ENCODE measurements at regions not wholly inside any gene's neighbourhood (a gene's known extent, or its start where the extent isn't known, plus 50 kb on each side); places are given as distances from the start of the nearest gene placed in this dataset.

GRCh38 chr22:25382762-25383161, 163.3 kb downstream of the CRYBB2 start:
- Histone ChIP-seq H3K79me2 (ENCODE audit: control insufficient read depth, low read length) (peaks cover 66% of the 10 kb centered on the region), H3K27ac (ENCODE audit: low read depth, low read length) (no peak overlapping the region), H3K4me2 (ENCODE audit: low read length) (no peak overlapping the region), H3K4me1 (ENCODE audit: control insufficient read depth, low read length) (peaks cover 20% of the 10 kb centered on the region), H3K9me3 (ENCODE audit: control insufficient read depth, insufficient read depth, low read length) (no peaks in the 10 kb centered on the region), H3F3A (ENCODE audit: control insufficient read depth, insufficient read depth) (no peaks in the 10 kb centered on the region), H3K4me3 (ENCODE audit: low read length) (no peak overlapping the region), H4K20me1 (ENCODE audit: control insufficient read depth, insufficient read depth, low read depth, low read length) (peaks cover 15% of the 10 kb centered on the region), H3K36me3 (ENCODE audit: control insufficient read depth, low read length) (peaks cover 20% of the 10 kb centered on the region; the same call in 1 of the 2 replicates), H3K27me3 (ENCODE audit: control insufficient read depth, low read length) (no peaks in the 10 kb centered on the region), H3K9me2 (replicated peaks; ENCODE audit: control insufficient read depth, low read length) (no peaks in the 10 kb centered on the region)
- peak; percentile 4 for TF ChIP-seq CTCF (IDR thresholded peaks at IDR 0.05; ENCODE audit: low read depth, low read length, poor library complexity, severe bottlenecking)
- TF ChIP-seq EZH2phosphoT487 (IDR thresholded peaks at IDR 0.05; ENCODE audit: borderline replicate concordance, low read length), result no peak

- no peaks in the 10 kb centered on the region for H3K9me2 ChIP-seq (replicated peaks; ENCODE audit: control insufficient read depth, low read length)
- peaks cover 71% of the 10 kb centered on the region for H3K79me2 ChIP-seq (ENCODE audit: control insufficient read depth, low read length)
- no peaks in the 10 kb centered on the region for H3K27me3 ChIP-seq (ENCODE audit: control insufficient read depth, low read length)
- H3F3A ChIP-seq (ENCODE audit: control insufficient read depth, insufficient read depth), result no peaks in the 10 kb centered on the region
- H3K4me1 ChIP-seq (ENCODE audit: control insufficient read depth, low read length), result peaks cover 20% of the 10 kb centered on the region
- H3K36me3 ChIP-seq (ENCODE audit: control insufficient read depth, low read length), result peaks cover 20% of the 10 kb centered on the region; the same call in 1 of the 2 replicates
- H3K4me2 ChIP-seq (ENCODE audit: low read length), result no peak overlapping the region
- no peak overlapping the region for H3K27ac ChIP-seq (ENCODE audit: low read depth, low read length)
- H3K9me3 ChIP-seq (ENCODE audit: control insufficient read depth, insufficient read depth, low read length), result no peaks in the 10 kb centered on the region
- H3K4me3 ChIP-seq (ENCODE audit: low read length), result no peak overlapping the region
- TF ChIP-seq EZH2phosphoT487 (IDR thresholded peaks at IDR 0.05; ENCODE audit: borderline replicate concordance, low read length), result no peak
- TF ChIP-seq CTCF (IDR thresholded peaks at IDR 0.05; ENCODE audit: low read depth, low read length, poor library complexity, severe bottlenecking), result no peak
- H4K20me1 ChIP-seq (ENCODE audit: control insufficient read depth, insufficient read depth, low read depth, low read length), result peaks cover 15% of the 10 kb centered on the region
Observed at GRCh38 chr22:25383278-25383820, 163.9 kb downstream of the CRYBB2 start.

- peaks cover 24% of the 10 kb centered on the region for H3K4me1 ChIP-seq (ENCODE audit: control insufficient read depth, low read length)
- H3K4me2 ChIP-seq (ENCODE audit: low read length), result no peak overlapping the region
- no peaks in the 10 kb centered on the region for H3K9me2 ChIP-seq (replicated peaks; ENCODE audit: control insufficient read depth, low read length)
- H3K4me3 ChIP-seq (ENCODE audit: low read length), result no peak overlapping the region
- H3K27me3 ChIP-seq (ENCODE audit: control insufficient read depth, low read length), result no peaks in the 10 kb centered on the region
- H3K79me2 ChIP-seq (ENCODE audit: control insufficient read depth, low read length), result peaks cover 77% of the 10 kb centered on the region
- peaks cover 20% of the 10 kb centered on the region; the same call in 1 of the 2 replicates for H3K36me3 ChIP-seq (ENCODE audit: control insufficient read depth, low read length)
- no peak overlapping the region for H3K27ac ChIP-seq (ENCODE audit: low read depth, low read length)
- peaks cover 15% of the 10 kb centered on the region for H4K20me1 ChIP-seq (ENCODE audit: control insufficient read depth, insufficient read depth, low read depth, low read length)
- TF ChIP-seq EZH2phosphoT487 (IDR thresholded peaks at IDR 0.05; ENCODE audit: borderline replicate concordance, low read length) (no peak), CTCF (IDR thresholded peaks at IDR 0.05; ENCODE audit: low read depth, low read length, poor library complexity, severe bottlenecking) (no peak)
- no peaks in the 10 kb centered on the region for H3K9me3 ChIP-seq (ENCODE audit: control insufficient read depth, insufficient read depth, low read length)
- H3F3A ChIP-seq (ENCODE audit: control insufficient read depth, insufficient read depth), result no peaks in the 10 kb centered on the region
Observed at GRCh38 chr22:25383892-25384291, 164.5 kb downstream of the CRYBB2 start.
